ENCODE measurements at regions not wholly inside any gene's neighbourhood (a gene's known extent, or its start where the extent isn't known, plus 50 kb on each side); places are given as distances from the start of the nearest gene placed in this dataset.
A peak's percentile ranks its signal among the peaks of the same experiment; 100 is the strongest.
"Not testable (repeated sequence)": the region's sequence is repeated elsewhere in the genome, so short reads cannot be mapped to it uniquely, and the experiment has no call there.

DNA sequence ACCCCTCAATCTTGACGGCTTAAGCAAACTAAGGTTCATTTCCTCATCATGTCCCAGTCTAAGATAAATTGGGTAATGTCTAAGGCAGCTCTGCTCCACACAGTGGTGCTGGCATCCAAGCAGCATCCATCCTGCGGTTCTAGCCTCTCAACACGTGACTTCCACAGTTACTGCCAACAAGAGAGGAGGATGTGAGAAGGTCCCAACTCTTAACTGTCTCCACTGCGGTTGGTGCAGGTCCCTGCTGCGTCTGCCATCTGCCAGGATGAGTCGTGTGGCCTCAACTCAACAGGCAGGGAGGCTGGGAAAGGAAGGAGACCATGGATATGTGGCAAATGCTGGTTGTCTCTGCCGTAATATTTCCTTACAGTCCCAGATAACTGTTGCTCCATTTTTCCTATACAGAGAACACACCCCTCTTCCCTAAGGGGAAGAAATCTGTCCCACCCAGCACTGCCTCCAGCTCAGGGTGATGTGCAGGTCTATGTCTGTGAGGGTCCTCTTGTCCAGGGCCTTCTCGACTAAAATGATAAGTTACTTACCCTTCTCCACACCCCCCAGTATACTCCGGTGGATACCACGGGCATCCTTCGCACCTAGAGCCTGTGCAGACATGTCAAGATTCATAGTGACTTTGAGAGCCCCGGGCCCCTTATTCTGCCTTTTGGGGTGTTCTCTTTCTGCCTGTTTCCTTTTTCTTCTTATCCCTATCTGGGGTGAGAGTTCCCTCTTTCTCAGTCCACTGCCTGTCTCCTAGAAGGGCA lies 64.7 kb downstream of the KCNJ18 start:
- TF ChIP-seq Cebpa-rat (IDR thresholded peaks at IDR 0.05), result no peak
- Histone ChIP-seq H3K4me3 (no peak overlapping the region), H3K4me1 (no peaks in the 10 kb centered on the region), H3K27ac (no peak overlapping the region), H3K36me3 (no peaks in the 10 kb centered on the region), H4K20me1 (no peaks in the 10 kb centered on the region), H3K9me3 (peaks cover 13% of the 10 kb centered on the region), H3K27me3 (no peaks in the 10 kb centered on the region), H3K4me2 (no peak overlapping the region), H3K9ac (no peak overlapping the region)

DNA sequence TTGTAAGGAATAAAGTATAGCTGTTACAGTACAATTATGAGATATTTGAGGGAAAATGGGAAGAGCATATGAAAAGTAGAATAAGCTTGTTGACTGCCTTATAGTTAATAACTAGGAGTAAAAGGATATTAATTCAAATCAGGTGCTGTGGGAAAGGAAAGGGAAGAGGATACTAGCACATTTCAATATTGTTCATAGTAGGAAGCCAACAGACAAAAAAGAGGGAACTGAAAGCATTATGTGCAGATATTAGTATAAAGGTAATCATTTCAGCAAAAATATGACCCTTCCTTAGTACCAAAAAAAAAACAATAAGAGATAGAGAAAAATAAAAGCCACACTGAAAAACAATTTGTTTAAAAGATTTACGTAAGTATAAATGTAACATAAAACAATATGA lies 67.3 kb downstream of the KCNJ18 start:
- not testable (repeated sequence) for H3K27me3 ChIP-seq, H3K27ac ChIP-seq, H3K36me3 ChIP-seq, H3K4me3 ChIP-seq, H3K4me1 ChIP-seq, H3K4me2 ChIP-seq, H3K9ac ChIP-seq, H4K20me1 ChIP-seq
- H3K9me3 ChIP-seq, result peaks cover 13% of the 10 kb centered on the region

DNA sequence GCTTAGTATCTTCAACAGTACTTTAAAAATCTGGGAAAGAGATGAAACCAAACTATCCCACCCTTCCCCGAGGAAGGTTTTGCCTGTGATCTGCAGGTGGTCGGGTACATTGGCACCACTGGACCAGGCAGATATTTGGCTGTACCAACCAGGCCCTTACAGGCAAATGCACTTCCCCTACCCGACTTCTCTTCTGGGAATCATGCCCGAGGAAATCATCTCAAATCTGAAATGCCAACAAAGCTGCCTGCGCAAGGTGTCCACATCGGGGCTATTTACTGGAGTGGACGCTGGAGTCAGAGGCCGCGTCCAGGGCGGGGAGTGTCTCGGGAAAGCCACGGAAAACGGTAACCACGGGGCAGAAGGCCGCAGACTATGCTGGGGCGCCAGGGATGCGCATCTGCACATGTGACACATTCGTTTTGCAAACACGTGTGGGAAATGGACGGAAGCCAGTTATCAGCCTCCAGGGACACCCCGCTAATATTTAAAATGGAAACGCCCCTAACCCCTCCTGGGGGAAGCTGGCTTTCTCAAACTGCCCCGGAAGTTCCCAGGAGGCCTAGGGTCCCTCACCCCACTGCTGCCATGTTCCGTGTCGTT lies 71.5 kb downstream of the KCNJ18 start:
- peak overlapping the region; percentile 48 for H3K4me2 ChIP-seq
- H3K9ac ChIP-seq, H3K9me3 ChIP-seq: not testable (repeated sequence)

DNA sequence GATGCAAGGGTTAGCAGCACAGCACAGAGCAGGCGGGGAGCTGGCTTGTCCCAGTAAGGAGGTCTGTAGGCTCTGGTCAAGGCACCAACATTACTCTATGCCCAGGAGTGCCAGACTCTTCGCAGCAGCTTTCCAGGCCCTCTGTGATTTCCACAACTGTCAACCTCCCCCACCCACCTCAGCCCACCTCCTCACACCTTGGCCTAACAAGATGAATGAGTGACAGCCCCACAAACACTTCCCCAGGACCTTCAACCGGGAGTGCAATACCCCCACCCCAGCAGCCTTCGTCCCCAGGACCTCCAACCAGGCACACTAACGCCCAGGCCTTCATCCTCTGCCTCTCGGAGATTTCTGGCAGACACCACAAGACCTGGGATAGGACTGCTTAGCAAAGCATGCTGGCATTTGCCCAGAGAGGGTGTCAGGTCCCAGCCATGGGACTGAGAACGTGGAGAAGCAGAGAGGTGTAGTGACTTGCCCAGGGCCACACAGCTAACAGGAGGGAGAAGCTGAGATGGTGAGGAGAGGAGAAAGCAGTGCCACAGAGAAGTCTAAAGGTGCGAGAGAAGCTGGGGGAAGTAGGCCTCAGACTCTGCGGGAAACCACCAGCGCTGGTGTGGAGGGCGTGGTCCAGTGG lies 73.4 kb downstream of the KCNJ18 start:
- H3K4me3 ChIP-seq, H3K9ac ChIP-seq, H4K20me1 ChIP-seq, H3K4me2 ChIP-seq, H3K36me3 ChIP-seq, H3K9me3 ChIP-seq, H3K27me3 ChIP-seq: not testable (repeated sequence)
- Histone ChIP-seq H3K4me1 (peaks cover 45% of the 10 kb centered on the region), H3K27ac (peak overlapping the region; percentile 22; the same call in 1 of the 2 replicates)

More for the DNA sequence above, 71.5 kb downstream of the KCNJ18 start:
- H3K27me3 ChIP-seq, H4K20me1 ChIP-seq, H3K27ac ChIP-seq, H3K36me3 ChIP-seq: not testable (repeated sequence)
- peaks cover 30% of the 10 kb centered on the region for H3K4me1 ChIP-seq
- H3K4me3 ChIP-seq, result 0 out of 2 replicates have a peak overlapping the region, but pooled peaks have one; percentile 25

DNA sequence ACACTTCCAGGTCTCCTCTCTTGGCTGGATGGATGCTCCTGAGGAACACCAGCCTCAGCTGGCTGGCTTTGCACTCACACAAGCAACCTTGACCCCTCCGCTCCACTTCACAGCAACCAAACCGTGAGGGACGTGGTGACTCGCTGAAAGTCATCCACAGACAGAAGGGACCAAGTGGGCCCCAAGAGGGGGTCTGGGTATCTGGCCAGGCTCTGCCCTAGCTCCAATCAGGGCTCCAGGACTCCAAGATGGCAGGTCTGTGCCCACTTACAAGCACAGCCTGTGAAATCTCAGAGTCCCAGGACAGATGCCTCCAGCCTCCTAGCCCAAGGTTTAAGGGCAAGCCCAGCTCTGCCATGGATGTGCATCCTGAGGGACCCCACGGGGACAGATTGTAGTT lies 74.2 kb downstream of the KCNJ18 start:
- not testable (repeated sequence) for H3K27ac ChIP-seq, H3K9me3 ChIP-seq, H4K20me1 ChIP-seq, H3K27me3 ChIP-seq, H3K9ac ChIP-seq, H3K4me3 ChIP-seq, H3K4me2 ChIP-seq, H3K36me3 ChIP-seq
- peaks cover 45% of the 10 kb centered on the region for H3K4me1 ChIP-seq

DNA sequence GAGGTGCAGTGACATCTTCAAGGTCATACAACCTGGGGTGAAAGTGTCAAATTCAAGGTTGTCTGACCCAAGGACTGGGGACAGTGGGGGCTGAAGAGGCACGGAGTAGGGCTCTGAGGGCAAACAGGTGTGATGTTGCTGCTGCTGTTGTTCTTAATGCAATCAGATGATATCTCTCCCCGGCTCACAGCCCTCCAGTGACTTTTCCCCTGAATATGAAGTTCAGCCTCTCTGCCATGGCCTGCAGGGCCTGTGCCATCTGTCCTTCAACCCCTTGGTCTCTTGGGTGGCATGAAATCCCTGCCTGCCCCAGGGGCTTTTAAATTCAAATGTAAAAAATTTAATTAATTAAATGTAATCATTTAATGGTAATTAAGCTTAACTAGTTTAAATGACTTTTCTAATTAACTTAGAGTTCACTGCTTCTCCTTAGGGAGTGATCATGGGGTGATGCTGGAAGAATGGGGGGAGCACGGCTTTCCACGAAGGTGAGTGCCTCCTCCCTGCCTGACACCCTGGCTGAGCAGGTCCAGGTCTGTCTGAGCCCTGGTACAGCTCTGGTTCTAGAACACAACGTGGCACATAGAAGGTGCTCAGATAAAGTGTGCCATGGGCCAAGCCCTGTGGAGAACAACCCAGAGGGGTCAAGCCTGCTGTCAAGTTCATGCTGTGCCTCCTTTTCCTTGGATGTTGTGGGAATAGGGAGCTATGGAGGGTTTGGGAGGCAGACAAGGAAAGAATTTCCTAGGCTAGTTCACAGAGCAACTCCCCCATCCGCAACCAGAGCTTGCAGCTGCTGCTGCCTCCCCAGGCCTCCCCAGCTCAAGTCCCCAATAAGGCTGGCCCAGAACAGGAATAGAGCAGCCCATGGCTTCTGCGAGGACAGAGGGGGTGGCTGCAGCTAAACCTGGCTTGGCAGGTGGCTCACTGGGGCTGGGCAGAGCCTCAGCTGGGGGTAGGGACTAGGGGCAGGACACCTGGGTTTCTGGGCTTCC lies 75.1 kb downstream of the KCNJ18 start:
- H3K9ac ChIP-seq, result 0 out of 2 replicates have a peak overlapping the region, but pooled peaks have one; percentile 24
- peak overlapping the region; percentile 37 for H3K27ac ChIP-seq
- H3K9me3 ChIP-seq, H3K27me3 ChIP-seq, H3K4me3 ChIP-seq, H4K20me1 ChIP-seq, H3K36me3 ChIP-seq: not testable (repeated sequence)
- H3K4me1 ChIP-seq, result peaks cover 51% of the 10 kb centered on the region
- H3K4me2 ChIP-seq, result peak overlapping the region; percentile 80

DNA sequence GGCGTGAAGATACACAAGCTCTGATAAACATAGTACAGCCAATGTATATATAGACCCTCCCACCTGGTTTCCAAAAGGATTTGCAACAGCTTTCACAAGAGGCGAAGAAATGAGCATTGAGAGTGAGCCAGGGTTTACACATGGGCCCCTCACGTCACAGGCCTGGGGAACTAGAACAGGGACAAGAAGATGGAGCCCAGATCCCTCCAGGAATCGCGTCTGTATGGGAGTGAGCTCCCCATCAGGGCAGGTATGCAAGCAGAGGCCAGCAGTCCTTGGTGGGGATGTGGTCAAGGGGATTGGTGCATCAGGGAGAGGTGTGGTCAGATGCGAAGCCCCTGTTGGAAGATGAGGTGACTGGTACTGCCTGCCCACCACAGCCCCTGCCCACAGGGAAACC lies 75.9 kb downstream of the KCNJ18 start:
- Histone ChIP-seq H3K4me2 (peak overlapping the region; percentile 80), H3K27ac (peak overlapping the region; percentile 37), H3K9ac (0 out of 2 replicates have a peak overlapping the region, but pooled peaks have one; percentile 34), H3K4me1 (peaks cover 59% of the 10 kb centered on the region)
- not testable (repeated sequence) for H3K9me3 ChIP-seq, H4K20me1 ChIP-seq, H3K4me3 ChIP-seq, H3K36me3 ChIP-seq, H3K27me3 ChIP-seq

DNA sequence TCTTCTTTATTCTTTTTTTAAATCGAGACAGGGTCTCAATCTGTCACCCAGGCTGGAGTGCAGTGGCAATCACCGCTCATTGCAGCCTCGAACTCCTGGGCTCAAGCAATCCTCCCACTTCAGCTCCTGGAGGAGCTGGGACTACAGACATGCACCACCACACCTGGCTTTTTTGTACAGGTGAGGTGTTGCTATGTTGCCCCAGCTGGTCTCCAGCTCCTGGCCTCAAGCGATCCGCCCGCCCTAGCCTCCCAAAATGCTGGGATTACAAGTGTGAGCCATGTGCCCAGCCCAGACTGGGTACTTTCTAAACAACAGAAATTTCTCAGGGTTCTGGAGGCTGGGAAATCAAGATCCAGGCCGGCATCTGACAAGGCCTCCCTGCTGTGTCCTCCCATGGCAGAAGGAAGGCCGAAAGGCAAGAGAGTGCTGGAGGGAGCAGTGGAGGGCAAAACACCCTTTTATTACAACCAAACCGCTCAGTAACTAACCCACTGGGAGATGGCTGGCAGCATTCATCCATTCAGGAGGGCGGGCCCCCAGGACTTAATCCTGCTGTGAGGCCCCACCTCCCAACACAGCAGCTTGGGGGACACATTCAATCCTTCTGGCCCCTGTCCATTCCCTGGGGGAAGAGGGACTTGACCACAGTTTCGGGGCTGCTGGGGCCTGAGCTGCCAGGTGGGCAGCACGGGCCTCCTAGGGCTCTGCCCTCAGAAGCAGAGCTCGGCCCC lies 76.6 kb downstream of the KCNJ18 start:
- H3K4me2 ChIP-seq, result peak overlapping the region; percentile 80
- peak overlapping the region; percentile 52 for H3K27ac ChIP-seq
- not testable (repeated sequence) for H3K9me3 ChIP-seq, H3K27me3 ChIP-seq, H4K20me1 ChIP-seq, H3K36me3 ChIP-seq
- H3K4me3 ChIP-seq, result 0 out of 2 replicates have a peak overlapping the region, but pooled peaks have one; percentile 16
- H3K4me1 ChIP-seq, result peaks cover 62% of the 10 kb centered on the region
- H3K9ac ChIP-seq, result peak overlapping the region; percentile 34; the same call in 1 of the 2 replicates

DNA sequence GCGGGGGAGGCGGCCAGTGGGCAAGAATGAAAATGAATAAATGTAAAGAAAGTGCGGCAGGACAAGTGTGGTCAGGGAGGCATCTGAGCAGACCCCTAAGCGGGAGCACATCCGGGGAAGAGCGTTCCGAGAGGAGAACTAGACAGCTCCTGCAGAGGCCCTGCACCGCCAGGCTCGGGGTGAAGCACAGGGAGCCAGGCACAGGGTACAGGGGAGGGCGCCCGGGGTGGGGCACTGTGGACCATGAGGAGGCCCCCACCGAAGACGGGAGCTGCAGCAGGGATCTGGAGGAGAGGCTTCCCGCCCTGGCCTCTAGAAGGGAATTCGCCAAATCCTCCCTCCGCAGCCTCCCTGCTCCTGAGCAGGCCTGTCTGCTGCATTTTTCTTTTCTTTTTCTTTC lies 77.5 kb downstream of the KCNJ18 start:
- H3K9me3 ChIP-seq, H4K20me1 ChIP-seq, H3K27ac ChIP-seq, H3K9ac ChIP-seq, H3K36me3 ChIP-seq, H3K27me3 ChIP-seq, H3K4me3 ChIP-seq: not testable (repeated sequence)
- peak overlapping the region; percentile 80 for H3K4me2 ChIP-seq
- H3K4me1 ChIP-seq, result peaks cover 68% of the 10 kb centered on the region

DNA sequence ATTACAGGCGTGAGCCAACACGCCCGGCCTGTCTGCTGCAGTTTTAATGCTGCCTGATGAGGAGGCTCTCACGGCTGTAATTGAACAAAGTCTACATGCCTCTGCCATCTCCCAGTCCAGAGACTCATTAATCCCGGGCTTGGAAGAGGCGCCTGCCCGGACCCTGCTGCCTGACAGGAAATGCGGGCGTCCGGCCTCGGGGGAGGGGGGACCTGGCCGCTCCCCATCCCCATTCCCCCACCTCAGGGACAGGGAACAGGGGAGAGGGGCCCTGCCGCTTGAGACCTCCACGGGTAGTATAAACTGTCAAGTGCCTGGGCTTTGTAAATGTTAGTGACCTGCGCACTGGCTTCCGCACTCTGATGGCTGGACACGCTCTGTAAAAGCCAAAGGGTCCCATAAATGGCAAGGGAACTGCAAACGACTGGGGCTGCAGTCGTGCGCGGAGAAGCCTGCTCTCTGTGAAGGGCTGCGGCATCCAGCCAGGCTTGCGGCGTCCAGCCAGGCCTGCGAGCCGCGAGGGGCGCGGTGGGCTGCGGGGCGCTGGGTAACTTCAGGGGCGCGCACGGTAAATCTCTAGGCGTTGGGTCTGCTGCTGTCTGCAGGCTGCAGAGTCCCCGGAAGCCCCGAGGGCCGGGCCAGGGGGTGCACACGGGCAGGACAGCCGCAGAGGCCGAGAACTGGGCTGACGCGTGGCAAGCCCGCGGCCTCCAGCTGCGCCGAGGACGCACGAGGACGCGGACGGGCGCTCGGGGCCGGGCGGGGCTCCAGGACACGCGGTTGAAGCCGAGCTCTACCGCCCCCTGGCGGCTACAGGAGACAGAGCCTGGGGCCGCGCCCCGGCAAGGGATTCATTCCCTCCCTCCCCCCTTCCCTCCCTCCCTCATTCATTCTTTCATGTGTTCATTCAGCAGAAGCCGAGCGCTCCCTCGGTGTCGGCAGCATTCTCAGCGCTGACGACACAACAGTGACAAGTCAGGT lies 78.4 kb downstream of the KCNJ18 start:
- not testable (repeated sequence) for H3K9ac ChIP-seq, H3K9me3 ChIP-seq, H4K20me1 ChIP-seq, H3K4me2 ChIP-seq, H3K36me3 ChIP-seq, H3K4me3 ChIP-seq, H3K27ac ChIP-seq, H3K27me3 ChIP-seq
- peaks cover 78% of the 10 kb centered on the region for H3K4me1 ChIP-seq
